ENCODE measurements at regions not wholly inside any gene's neighbourhood (a gene's known extent, or its start where the extent isn't known, plus 50 kb on each side); places are given as distances from the start of the nearest gene placed in this dataset.

- Histone ChIP-seq H3K27ac (ENCODE audit: low read depth, low read length) (no peak overlapping the region), H3K9me3 (ENCODE audit: control insufficient read depth in 5 of 5, low read length in 5 of 5) (no peaks in the 10 kb centered on the region), H3K9ac (ENCODE audit: low read length in 5 of 5) (no peak overlapping the region), H3K4me3 (ENCODE audit: low read depth in 1 of 5, low read length in 5 of 5) (no peak overlapping the region), H3K4me1 (ENCODE audit: control insufficient read depth in 5 of 5, insufficient read depth in 5 of 5, low read length in 5 of 5) (peaks cover 0 to 5% (median 0%) of the 10 kb centered on the region in 5 donors), H3K36me3 (ENCODE audit: control insufficient read depth in 5 of 5, insufficient read depth in 5 of 5, low read length in 5 of 5) (no peaks in the 10 kb centered on the region), H3K27me3 (ENCODE audit: control insufficient read depth in 5 of 5, insufficient read depth in 4 of 5, low read length in 5 of 5) (no peaks in the 10 kb centered on the region)
These were observed 243.4 kb upstream of the PCDH18 start for GRCh38 chr4:137775701-137776100.

GRCh38 chr4:137774501-137774900 is 242.2 kb upstream of the PCDH18 start:
- Histone ChIP-seq H3K36me3 (ENCODE audit: control insufficient read depth in 5 of 5, insufficient read depth in 5 of 5, low read length in 5 of 5) (no peaks in the 10 kb centered on the region), H3K4me3 (ENCODE audit: low read depth in 1 of 5, low read length in 5 of 5) (no peak overlapping the region), H3K9ac (ENCODE audit: low read length in 5 of 5) (no peak overlapping the region), H3K27ac (ENCODE audit: low read depth, low read length) (no peak overlapping the region), H3K27me3 (ENCODE audit: control insufficient read depth in 5 of 5, insufficient read depth in 4 of 5, low read length in 5 of 5) (no peaks in the 10 kb centered on the region), H3K4me1 (ENCODE audit: control insufficient read depth in 5 of 5, insufficient read depth in 5 of 5, low read length in 5 of 5) (peaks cover 0 to 5% (median 0%) of the 10 kb centered on the region in 5 donors), H3K9me3 (ENCODE audit: control insufficient read depth in 5 of 5, low read length in 5 of 5) (no peaks in the 10 kb centered on the region)

GRCh38 chr4:137768881-137769280 is 236.6 kb upstream of the PCDH18 start:
- Histone ChIP-seq H3K9ac (ENCODE audit: low read length in 5 of 5) (no peak overlapping the region), H3K27ac (ENCODE audit: low read depth, low read length) (no peak overlapping the region), H3K27me3 (ENCODE audit: control insufficient read depth in 5 of 5, insufficient read depth in 4 of 5, low read length in 5 of 5) (no peaks in the 10 kb centered on the region), H3K4me3 (ENCODE audit: low read depth in 1 of 5, low read length in 5 of 5) (no peak overlapping the region), H3K9me3 (ENCODE audit: control insufficient read depth in 5 of 5, low read length in 5 of 5) (no peaks in the 10 kb centered on the region), H3K4me1 (ENCODE audit: control insufficient read depth in 5 of 5, insufficient read depth in 5 of 5, low read length in 5 of 5) (no peaks in the 10 kb centered on the region), H3K36me3 (ENCODE audit: control insufficient read depth in 5 of 5, insufficient read depth in 5 of 5, low read length in 5 of 5) (no peaks in the 10 kb centered on the region)

GRCh38 chr4:137768196-137768595 is 235.9 kb upstream of the PCDH18 start:
- no peak overlapping the region for H3K9ac ChIP-seq (ENCODE audit: low read length in 5 of 5)
- no peak overlapping the region for H3K27ac ChIP-seq (ENCODE audit: low read depth, low read length)
- H3K4me1 ChIP-seq (ENCODE audit: control insufficient read depth in 5 of 5, insufficient read depth in 5 of 5, low read length in 5 of 5) = no peaks in the 10 kb centered on the region
- no peak overlapping the region for H3K4me3 ChIP-seq (ENCODE audit: low read depth in 1 of 5, low read length in 5 of 5)
- H3K27me3 ChIP-seq (ENCODE audit: control insufficient read depth in 5 of 5, insufficient read depth in 4 of 5, low read length in 5 of 5) = no peaks in the 10 kb centered on the region
- H3K9me3 ChIP-seq (ENCODE audit: control insufficient read depth in 5 of 5, low read length in 5 of 5) = no peaks in the 10 kb centered on the region
- H3K36me3 ChIP-seq (ENCODE audit: control insufficient read depth in 5 of 5, insufficient read depth in 5 of 5, low read length in 5 of 5) = no peaks in the 10 kb centered on the region

- Histone ChIP-seq H3K36me3 (ENCODE audit: control insufficient read depth in 5 of 5, insufficient read depth in 5 of 5, low read length in 5 of 5) (no peaks in the 10 kb centered on the region), H3K9me3 (ENCODE audit: control insufficient read depth in 5 of 5, low read length in 5 of 5) (no peaks in the 10 kb centered on the region), H3K27me3 (ENCODE audit: control insufficient read depth in 5 of 5, insufficient read depth in 4 of 5, low read length in 5 of 5) (no peaks in the 10 kb centered on the region)
These were observed 230.3 kb upstream of the PCDH18 start for GRCh38 chr4:137762591-137762990.

GRCh38 chr4:137754652-137755471 is 222.6 kb upstream of the PCDH18 start:
- H3K36me3 ChIP-seq (ENCODE audit: control insufficient read depth in 5 of 5, insufficient read depth in 5 of 5, low read length in 5 of 5) = no peaks in the 10 kb centered on the region
- no peak overlapping the region for H3K9ac ChIP-seq (ENCODE audit: low read length in 5 of 5)
- no peaks in the 10 kb centered on the region for H3K9me3 ChIP-seq (ENCODE audit: control insufficient read depth in 5 of 5, low read length in 5 of 5)
- no peaks in the 10 kb centered on the region for H3K4me1 ChIP-seq (ENCODE audit: control insufficient read depth in 5 of 5, insufficient read depth in 5 of 5, low read length in 5 of 5)
- H3K4me3 ChIP-seq (ENCODE audit: low read depth in 1 of 5, low read length in 5 of 5) = no peak overlapping the region
- no peak overlapping the region for H3K27ac ChIP-seq (ENCODE audit: low read depth, low read length)
- no peaks in the 10 kb centered on the region for H3K27me3 ChIP-seq (ENCODE audit: control insufficient read depth in 5 of 5, insufficient read depth in 4 of 5, low read length in 5 of 5)

More at GRCh38 chr4:137762591-137762990, 230.3 kb upstream of the PCDH18 start:
- Histone ChIP-seq H3K9ac (ENCODE audit: low read length in 5 of 5) (no peak overlapping the region), H3K4me1 (ENCODE audit: control insufficient read depth in 5 of 5, insufficient read depth in 5 of 5, low read length in 5 of 5) (no peaks in the 10 kb centered on the region), H3K27ac (ENCODE audit: low read depth, low read length) (no peak overlapping the region), H3K4me3 (ENCODE audit: low read depth in 1 of 5, low read length in 5 of 5) (no peak overlapping the region)

GRCh38 chr4:137749466-137749865 is 217.2 kb upstream of the PCDH18 start:
- no peak overlapping the region for H3K27ac ChIP-seq (ENCODE audit: low read depth, low read length)
- no peak overlapping the region for H3K9ac ChIP-seq (ENCODE audit: low read length in 5 of 5)
- H3K27me3 ChIP-seq (ENCODE audit: control insufficient read depth in 5 of 5, insufficient read depth in 4 of 5, low read length in 5 of 5) = no peaks in the 10 kb centered on the region
- no peak overlapping the region for H3K4me3 ChIP-seq (ENCODE audit: low read depth in 1 of 5, low read length in 5 of 5)
- peaks cover 0 to 12% (median 7%) of the 10 kb centered on the region in 5 donors for H3K4me1 ChIP-seq (ENCODE audit: control insufficient read depth in 5 of 5, insufficient read depth in 5 of 5, low read length in 5 of 5)
- peaks cover 0 to 3% (median 0%) of the 10 kb centered on the region in 5 donors for H3K9me3 ChIP-seq (ENCODE audit: control insufficient read depth in 5 of 5, low read length in 5 of 5)
- no peaks in the 10 kb centered on the region for H3K36me3 ChIP-seq (ENCODE audit: control insufficient read depth in 5 of 5, insufficient read depth in 5 of 5, low read length in 5 of 5)

GRCh38 chr4:137748616-137749015 is 216.3 kb upstream of the PCDH18 start:
- Histone ChIP-seq H3K9ac (ENCODE audit: low read length in 5 of 5) (no peak overlapping the region), H3K27ac (ENCODE audit: low read depth, low read length) (no peak overlapping the region), H3K27me3 (ENCODE audit: control insufficient read depth in 5 of 5, insufficient read depth in 4 of 5, low read length in 5 of 5) (no peaks in the 10 kb centered on the region), H3K9me3 (ENCODE audit: control insufficient read depth in 5 of 5, low read length in 5 of 5) (peaks cover 0 to 3% (median 0%) of the 10 kb centered on the region in 5 donors), H3K4me3 (ENCODE audit: low read depth in 1 of 5, low read length in 5 of 5) (no peak overlapping the region), H3K36me3 (ENCODE audit: control insufficient read depth in 5 of 5, insufficient read depth in 5 of 5, low read length in 5 of 5) (no peaks in the 10 kb centered on the region), H3K4me1 (ENCODE audit: control insufficient read depth in 5 of 5, insufficient read depth in 5 of 5, low read length in 5 of 5) (peaks cover 0 to 12% (median 7%) of the 10 kb centered on the region in 5 donors)

GRCh38 chr4:137740141-137740540 is 207.8 kb upstream of the PCDH18 start:
- Histone ChIP-seq H3K27ac (ENCODE audit: low read depth, low read length) (no peak overlapping the region), H3K4me1 (ENCODE audit: control insufficient read depth in 5 of 5, insufficient read depth in 5 of 5, low read length in 5 of 5) (peaks cover 0 to 19% (median 0%) of the 10 kb centered on the region in 5 donors), H3K9me3 (ENCODE audit: control insufficient read depth in 5 of 5, low read length in 5 of 5) (no peaks in the 10 kb centered on the region), H3K36me3 (ENCODE audit: control insufficient read depth in 5 of 5, insufficient read depth in 5 of 5, low read length in 5 of 5) (no peaks in the 10 kb centered on the region), H3K9ac (ENCODE audit: low read length in 5 of 5) (no peak overlapping the region), H3K4me3 (ENCODE audit: low read depth in 1 of 5, low read length in 5 of 5) (no peak overlapping the region), H3K27me3 (ENCODE audit: control insufficient read depth in 5 of 5, insufficient read depth in 4 of 5, low read length in 5 of 5) (no peaks in the 10 kb centered on the region)

- Histone ChIP-seq H3K4me1 (ENCODE audit: control insufficient read depth in 5 of 5, insufficient read depth in 5 of 5, low read length in 5 of 5) (peaks cover 0 to 19% (median 0%) of the 10 kb centered on the region in 5 donors), H3K9ac (ENCODE audit: low read length in 5 of 5) (no peak overlapping the region), H3K4me3 (ENCODE audit: low read depth in 1 of 5, low read length in 5 of 5) (no peak overlapping the region), H3K36me3 (ENCODE audit: control insufficient read depth in 5 of 5, insufficient read depth in 5 of 5, low read length in 5 of 5) (no peaks in the 10 kb centered on the region), H3K27me3 (ENCODE audit: control insufficient read depth in 5 of 5, insufficient read depth in 4 of 5, low read length in 5 of 5) (no peaks in the 10 kb centered on the region), H3K27ac (ENCODE audit: low read depth, low read length) (no peak overlapping the region), H3K9me3 (ENCODE audit: control insufficient read depth in 5 of 5, low read length in 5 of 5) (no peaks in the 10 kb centered on the region)
These were observed 207.1 kb upstream of the PCDH18 start for GRCh38 chr4:137739391-137739790.
